NCI-H226 (cell line): ENCODE measurements at regions not wholly inside any gene's neighbourhood (a gene's known extent, or its start where the extent isn't known, plus 50 kb on each side); places are given as distances from the start of the nearest gene placed in this dataset.
A peak's percentile ranks its signal among the peaks of the same experiment; 100 is the strongest.

Experiments
- DNase-seq: peaks from one replicate; pipeline ENCODE4 v3.0.0-alpha.2; 2015

DNA sequence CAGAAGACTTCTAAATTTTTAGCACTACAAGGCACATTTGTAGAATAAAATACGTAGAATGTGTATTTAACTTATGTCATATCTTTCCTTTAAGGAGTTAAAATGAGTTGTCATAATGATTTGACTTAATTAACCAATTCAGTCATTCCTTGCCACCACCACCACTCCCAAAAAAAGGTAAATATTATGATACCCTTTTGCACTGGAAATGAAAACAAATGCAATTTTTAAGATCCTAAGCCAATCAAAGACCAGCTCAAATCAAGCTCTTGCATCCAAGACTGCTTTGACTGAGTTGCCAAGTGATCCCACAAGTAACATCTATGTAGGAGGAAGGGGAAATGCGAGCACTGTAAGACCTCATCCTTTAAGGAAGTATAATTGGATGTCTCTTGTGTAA, 426.6 kb upstream of the ATP11B start:
- DNase-seq: no peak

DNA sequence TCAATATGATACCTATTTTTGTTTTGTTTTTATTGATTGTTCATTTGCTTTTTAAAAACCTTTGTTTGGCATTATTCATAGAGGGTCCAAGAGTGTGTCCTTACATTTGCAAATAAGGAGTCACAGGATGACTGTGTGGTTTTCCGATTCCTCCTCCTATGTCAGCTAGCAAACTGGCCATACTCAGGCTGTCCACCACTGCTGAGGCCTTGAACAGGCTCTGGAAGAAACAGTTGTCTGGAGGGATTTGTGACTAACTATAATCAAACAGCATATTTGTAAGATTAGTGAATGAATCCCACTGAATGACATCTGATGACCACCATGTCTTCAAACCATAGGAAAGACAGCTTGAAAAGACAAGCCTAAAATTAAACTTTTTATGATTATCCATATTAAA, 423.4 kb upstream of the ATP11B start:
- DNase-seq: no peak

DNA sequence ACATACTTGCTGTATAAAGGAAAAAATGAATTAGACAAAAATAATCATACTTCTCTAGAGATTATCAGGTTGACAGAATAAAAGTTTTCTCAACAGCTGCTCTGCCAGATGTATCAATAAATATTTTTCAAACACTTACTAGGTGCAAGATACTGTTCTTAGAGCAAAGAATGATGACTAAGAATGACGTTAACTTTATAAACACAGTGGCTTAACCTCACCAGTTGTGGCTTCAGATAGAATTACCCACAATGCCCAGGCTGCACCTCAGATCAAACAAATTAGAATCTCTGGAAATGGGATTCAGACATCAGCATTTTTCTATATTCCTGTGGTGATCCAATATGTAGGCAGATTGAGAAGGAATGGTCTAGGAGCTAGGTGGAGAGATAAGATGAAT, 422.4 kb upstream of the ATP11B start:
- DNase-seq: no peak

DNA sequence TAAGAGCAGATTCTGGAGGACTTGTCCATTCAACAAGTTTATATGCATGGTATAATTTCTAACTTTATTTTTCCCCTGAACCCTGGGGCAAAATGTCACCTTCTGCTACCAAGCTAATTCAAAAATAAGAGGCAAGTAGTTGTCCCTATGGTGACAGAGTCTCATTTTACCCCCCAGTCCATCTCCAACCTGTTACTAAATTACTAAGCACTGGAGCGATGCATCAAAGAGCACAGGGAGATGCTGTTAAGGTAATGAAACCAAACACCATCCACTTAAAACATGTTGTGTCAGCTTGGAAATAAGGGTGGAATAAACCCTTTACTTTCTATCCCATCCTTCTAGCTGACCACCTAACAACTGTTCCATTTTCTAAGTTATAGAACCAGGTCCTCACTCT, 417.4 kb upstream of the ATP11B start:
- DNase-seq: no peak

DNA sequence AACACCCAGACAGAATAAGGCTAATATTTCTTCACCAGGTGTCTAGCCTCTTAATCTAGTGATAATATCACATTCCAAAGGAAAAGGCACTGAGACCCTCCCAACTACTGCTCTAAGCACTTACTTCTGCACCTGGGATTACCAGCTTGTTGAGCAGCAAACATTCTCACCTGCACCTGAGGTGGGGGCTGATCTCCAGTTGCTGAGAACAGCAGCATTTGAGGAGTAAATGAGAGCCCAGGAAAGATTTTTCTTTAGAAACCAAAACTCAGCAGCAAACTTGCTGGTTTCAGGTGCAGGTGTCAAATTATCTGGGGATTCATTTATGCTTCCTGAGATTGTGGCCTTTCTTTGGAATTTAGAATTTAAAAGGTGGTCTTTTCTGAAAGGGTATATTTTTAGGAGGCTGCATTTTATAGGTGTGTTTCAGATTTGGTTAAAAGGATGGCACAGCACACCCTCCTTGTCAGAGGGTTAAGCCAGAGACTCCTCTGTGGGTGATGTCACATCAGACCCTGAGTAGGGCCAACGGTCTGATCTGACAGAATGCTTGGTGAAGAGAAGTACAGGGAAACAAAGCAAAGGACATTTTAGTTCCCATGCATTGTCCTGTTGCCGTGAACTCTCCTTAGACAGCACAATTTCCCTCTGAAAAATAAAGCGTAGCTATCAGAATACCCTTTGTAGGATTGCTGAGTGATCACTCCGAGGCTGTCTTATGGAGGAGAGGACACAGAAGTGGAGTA, 411.0 kb upstream of the ATP11B start:
- DNase-seq: no peak

DNA sequence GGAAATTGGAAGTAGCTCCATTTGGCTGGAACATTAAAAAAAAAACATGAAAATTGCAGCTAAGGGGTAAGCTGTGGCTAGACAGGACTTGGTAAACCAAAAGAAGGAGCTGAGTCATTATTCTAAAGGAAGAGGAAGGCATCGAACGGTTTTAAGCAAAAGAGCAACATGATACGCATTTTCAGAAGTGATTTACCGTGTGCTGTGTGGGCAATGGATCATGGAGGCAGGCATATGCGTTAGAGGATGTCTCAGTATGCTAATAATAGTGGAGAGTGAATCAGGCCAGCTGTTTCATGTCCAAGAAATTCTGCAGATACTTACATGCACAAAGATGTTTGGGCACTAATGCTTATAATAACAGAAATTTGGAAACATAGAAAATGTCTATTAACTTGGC, 409.1 kb upstream of the ATP11B start:
- no peak for DNase-seq

DNA sequence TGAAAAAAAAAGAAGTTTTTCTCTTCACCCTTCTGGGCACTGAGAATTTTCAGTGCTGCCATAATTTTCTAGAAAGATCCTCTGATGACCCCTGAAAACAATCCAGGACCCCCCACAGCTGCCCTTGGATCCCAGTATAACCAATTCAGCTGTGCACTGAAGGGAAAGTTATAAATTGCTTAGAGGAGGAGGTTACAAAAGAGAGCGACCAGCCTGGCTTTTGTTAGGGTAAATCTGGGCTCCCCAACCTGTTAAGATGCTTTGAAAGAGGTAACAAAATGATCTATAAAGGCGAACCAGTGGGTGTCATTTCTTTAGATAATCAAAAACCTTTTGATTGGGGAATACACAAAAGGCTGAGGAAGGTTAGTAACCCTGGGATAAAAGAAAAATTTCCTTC, 407.9 kb upstream of the ATP11B start:
- no peak for DNase-seq

DNA sequence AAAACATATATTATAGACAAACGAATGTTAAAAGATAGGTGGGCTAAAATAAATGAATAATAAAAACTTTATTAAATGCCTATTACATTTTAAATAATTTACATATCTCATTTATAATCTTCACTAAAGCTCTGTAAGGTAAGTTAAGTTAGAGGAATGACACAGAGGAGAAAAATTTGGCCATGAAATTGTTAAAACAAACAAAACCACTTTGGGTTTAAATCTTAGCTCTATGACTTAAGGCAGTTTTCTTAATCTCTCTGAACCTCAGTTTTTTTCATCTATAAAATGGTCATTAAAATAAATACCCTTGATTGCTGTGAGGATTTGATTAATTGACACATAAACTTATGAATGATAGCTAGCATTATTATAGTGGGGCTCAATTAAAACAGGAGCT, 404.8 kb upstream of the ATP11B start:
- DNase-seq: no peak

DNA sequence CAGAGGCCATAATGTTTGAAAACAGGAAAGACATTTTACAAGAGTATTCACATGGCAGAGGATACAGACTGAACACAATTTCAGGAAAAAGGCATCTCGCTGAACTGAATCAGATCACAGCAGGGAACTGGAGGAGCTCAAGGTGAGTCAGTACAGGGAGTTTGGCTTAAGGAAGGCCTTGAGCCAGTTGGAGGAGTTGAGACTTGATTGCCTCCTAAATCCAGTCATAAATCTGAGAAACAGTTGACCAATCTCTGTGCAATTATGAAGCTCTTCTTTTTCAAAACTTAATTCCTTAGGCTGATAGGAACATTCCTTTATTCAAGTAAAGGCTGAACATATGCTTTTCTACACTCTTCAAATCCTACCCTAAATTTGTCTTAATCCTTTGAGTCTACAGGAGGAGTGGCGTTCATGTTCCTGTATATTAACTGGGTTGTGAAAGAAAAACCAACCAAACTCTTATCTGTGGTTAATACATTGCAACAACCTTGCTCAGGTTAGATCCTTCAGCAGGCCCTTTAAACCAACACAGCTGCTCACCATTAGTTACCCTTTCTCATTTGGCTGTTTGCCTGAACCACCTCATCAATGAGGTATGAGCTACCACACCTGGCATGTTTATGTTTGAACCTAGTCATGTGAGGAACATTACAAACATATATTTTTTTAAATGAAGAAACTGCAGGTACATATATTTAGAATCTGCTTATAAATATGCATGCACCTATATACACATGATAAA, 404.1 kb upstream of the ATP11B start:
- DNase-seq: peak; percentile 25

DNA sequence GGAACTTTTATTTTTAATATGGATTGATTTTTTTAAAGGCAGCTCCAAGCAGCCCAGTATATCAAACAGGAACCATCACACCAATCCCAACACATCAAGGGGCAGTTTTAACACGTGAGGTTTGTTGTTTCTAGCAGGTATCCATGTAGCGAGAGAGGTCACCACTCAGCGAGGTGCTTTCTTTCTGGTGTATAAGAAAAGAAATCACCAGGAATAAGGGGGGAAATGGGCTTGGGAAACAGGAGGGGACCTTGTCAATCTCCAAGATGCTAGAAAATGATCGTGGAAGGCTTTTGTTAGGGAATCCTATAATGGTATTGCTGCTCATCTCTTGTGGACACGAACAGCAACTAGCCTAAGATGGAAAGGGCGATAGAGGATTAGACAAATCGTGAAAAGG, 402.9 kb upstream of the ATP11B start:
- no peak for DNase-seq

DNA sequence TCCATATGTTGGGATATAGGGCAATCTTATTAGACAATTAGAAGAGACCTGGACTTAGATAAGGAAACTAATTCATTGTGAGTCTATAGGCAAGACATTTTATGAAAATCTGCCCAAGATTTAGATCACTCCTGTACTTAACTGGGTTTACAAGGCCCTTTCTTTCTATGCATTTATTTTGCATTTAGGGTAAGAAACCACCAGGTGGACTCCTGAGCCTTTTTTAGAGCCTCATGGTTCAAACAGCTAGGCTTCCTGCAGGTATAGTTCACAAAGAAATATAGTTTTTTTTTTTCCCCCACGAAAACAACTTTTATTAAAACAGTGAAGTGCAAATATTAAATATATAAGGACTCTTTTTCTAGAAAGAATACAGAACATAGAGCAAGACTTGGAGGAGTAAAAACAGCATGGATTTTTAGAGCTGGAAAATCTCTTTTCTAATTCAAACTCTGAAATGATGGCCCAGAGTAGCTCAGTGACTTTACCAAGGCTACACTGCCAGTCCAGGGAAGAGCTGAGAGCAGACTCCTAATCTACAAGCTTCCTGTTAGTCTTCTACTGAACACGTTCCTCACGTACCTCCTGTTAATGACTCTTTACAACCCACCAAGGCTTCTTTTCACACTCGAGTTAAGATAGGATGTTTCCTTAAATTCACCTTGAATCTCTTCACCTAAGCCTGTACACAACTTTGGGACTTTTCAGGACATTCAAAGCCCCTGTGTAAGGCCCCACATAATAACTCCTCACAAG, 400.9 kb upstream of the ATP11B start:
- no peak for DNase-seq

DNA sequence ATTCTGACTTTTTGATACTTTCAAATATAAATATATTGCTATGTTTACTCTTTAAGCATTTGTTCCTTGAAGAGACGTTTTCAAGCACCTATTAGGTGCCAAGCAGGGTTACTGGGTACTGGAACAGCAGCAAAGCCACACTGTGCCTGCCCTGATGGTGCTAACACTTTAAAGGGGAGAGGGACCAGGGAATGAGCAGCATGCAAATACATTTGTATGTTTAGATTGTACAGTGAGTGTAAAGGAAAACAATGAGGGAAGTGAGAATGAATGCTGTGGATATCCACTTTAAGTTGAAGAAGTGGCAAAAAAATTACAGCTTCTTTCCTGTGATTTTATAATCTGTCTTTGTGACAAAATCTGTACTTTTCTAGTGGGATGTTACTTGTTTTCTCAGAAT, 400.2 kb upstream of the ATP11B start:
- no peak for DNase-seq

DNA sequence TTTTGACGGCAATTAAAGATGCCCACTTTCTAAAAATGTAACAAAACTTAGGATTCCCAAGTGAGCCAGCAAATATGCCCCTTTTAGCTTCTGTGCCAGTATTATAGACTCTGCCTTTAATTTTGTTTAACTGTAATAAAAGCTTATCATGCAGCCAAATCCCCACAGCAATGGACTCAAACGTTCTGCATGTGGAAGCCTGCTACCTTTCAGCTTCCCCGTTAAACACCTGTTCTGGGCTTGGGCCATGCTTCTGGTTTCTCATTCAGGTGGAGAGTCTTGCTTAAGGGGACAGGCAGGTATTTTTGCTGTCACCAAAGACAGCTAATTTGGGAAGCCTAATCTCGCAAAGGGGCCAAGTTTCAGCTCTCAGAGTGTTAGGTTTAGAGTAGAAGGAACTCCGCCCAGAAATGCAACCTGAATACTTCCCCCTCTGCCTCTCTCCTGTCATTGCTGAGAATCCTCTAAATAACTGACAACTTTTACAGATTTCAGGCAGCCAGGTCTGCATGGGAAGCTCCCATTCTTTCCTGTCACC, 399.4 kb upstream of the ATP11B start:
- no peak for DNase-seq

DNA sequence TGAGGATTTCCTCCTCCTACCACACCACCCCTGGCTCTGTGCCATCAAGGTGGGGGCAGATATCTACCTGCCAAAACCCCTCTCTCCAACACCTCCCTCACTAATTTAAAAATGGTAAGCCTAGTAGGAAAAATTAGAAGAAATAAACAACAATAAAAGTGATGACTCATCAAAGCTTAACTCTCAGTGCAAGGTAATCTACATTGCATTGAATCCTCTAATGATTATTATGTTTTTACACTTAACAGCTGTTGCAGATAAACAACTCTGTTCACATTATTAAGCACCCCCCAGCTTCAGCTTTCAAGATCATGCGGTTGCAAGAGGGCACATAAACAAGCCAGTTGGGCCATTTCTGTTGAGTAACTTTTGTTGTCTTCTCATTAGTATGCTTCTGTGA, 396.1 kb upstream of the ATP11B start:
- no peak for DNase-seq

DNA sequence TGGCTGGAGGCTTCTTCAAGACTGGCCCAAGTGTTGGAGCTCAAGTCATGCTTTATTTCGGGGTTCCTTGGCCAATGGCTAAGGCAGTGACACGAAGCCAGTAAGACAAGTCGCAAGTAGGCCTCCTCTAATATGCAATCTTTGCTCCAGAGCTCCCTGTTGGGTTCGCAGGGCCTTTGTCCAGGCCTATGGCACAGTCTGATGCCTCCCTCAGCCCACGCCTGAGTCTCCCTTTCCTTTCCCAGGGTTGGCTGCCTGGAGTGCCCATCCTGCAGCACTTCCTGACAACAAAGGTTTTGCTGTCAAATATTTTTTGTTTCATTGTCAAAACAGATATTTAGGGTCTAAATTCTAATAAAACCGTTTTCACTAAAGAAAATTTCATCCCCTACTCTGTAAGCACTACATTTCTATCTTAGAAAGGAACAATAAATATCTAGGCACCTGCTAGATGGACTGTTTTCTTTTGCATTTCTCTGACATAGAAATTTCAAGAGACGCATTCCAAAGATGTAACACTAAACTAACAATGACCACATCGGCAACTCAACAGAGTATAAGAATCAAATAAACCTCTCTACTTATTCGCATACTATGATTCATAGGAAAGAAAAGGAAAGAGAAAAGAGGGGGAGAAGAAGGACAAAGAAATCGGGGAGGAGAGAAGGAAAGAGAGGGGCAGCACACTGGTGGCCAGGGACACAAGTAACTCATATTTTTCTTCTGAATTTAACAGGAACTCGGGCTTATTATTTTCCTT, 393.1 kb upstream of the ATP11B start:
- DNase-seq: no peak

DNA sequence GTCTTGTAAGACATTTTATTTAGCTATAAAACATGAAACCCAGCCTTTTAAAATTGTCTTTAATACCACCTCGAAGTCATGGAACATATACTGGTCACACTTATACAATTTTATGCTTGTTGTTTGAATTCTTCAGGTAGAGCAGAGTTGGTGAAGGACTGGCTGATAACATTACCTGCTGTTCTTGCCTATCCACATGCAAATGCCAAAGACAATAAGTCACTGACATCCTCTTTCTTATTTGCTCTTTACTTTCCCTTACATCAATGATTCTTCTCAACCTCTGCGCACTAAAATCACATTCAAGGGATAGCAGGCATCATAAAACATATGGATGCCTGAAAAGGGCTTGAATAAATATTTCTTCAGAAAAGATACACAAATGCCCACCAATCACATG, 392.5 kb upstream of the ATP11B start:
- no peak for DNase-seq

DNA sequence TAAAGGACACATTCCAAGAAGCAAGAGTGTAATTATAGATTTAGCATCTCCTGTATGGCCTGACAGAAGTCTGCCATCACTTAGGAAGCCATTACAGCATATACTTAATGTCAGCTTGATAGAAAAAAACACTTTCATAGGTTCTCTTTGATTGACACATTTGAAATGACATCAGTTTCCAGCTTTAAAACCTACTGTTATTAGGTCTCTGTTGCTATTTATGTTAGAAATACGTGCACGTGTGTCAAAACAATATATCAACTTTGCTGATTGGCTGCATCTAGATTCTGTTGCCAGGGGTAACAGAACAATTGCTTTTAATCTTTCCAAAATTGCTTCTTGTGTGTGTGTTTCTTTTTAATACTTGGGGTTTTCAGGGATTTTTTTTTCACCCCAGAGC, 389.3 kb upstream of the ATP11B start:
- DNase-seq: no peak

DNA sequence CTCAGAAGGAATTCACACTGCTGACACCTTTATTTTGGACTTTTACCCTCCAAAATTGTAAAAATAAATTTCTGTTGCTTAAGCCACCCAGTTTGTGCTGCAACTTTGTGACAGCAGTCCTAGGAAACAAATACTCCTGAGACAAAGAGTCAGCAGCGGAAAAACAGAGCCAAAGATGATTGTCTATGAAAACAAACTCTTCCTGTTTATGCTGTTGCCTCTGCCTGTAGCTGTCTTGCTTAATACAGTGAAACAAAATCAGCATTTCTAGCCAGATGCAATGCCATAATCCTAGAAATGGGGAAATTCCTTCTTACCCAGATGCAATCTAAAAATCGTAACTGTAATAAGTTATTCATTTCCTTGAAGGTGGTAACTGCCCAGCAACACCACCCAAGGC, 387.5 kb upstream of the ATP11B start:
- DNase-seq: no peak

DNA sequence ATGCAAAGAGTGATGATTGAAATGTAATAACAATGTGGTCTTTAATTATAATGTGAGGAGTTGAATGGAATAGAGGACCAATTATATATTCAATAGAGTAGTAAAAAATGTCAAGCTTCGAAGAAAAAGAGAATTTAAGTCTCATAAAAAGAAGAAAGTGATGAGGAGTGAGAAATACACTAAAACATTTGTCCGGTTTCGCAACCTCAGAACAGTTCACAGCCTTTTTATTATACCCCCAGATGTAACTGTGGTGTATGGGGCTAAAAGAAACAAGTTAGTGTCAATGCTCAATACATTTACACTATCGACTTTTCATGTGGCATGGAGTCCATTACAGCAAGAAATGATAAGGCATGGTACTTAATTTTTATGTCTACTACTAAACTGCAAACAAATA, 386.5 kb upstream of the ATP11B start:
- no peak for DNase-seq

DNA sequence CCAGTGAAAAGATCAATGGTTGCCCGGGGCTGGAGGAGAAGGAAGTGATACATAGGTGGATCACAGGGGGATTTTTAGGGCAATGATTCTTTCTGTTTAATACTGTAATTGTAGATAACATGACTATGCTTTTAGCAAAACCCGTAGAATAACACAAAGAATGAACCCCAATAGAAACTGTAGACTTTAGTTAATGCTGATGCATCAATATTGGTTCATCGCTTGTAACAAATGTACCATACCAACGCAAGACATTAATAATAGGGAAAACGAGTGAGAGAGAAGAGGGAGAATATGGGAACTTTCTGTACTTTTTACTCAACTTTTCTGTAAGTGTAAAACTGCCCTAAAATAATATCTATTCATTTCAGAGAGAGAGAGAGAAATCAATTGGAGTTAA, 383.3 kb upstream of the ATP11B start:
- DNase-seq: no peak

DNA sequence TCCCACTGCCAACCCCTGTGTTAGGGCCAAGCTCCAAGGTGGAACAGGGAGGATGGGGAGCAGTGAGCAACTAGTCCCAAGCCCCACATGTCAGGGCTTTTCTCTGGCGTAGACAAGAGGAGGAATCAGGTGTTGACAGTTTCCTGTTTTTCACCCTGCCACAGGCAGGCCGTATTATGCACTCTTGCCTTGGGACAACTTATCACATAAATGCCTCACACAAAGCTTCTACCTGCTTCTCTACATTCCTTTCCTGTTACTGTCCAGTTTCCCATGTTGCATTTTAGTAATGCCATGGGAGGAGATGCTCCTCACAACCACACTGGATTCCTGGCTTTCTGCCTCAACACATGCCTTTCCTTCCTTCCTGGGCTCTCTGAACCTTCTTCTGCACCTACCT, 381.2 kb upstream of the ATP11B start:
- peak; percentile 32 for DNase-seq

DNA sequence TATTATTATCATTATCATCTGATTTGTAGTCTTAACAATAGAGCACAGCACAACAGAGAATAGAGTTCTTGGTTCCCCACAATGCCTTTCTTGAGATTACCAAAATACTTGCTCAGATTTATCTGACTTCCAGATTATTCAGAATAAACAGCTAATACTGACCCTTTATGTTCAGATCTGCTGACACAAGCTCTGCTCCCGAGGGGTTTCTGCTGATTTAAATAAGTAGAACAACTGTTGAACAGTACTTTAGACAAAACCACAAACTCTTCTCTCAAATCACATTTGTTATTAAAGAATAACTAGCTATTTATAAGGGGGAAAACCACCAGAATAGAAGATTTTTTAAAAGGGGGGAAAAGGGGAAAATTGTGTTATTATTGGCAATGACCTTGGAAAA, 380.2 kb upstream of the ATP11B start:
- no peak for DNase-seq

DNA sequence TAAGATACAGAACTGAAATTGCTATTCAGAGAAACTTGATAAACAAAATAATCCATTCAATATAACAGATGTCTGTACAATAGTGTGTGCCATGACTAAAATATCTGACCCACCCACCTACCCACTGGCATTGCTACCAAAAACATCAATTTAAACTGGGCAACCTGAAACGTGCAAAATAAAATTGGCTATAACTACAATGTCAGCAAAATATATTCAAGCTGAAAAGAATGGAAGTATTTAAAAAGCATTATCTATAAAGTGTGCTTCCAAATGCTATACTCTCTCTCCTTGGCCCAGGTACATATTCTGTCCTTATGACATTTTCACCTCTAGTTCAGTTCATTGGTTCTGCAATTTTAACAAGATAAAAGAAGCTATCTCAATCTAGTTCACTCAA, 379.6 kb upstream of the ATP11B start:
- no peak for DNase-seq
